IMR-90 (cell line): ENCODE measurements at regions not wholly inside any gene's neighbourhood (a gene's known extent, or its start where the extent isn't known, plus 50 kb on each side); places are given as distances from the start of the nearest gene placed in this dataset.

Source experiments
- ATAC-seq: fragments of 200-7000 bp; cut with Tn5 transposase; 2 replicates; pipeline ENCODE4 v1.9.1; 2020; ENCODE audit warnings: low read depth, mild to moderate bottlenecking, moderate library complexity
- BruUV-seq: library from RNA; stranded (reverse); fragments of 400-500 nt; replicated peaks from 2 replicates; lab custom pipeline; 2021; lab: Mats Ljungman, UMichigan
- CTCF ChIA-PET: fragments of 300-600 bp; formaldehyde crosslinking; extraction: SDS; loops from one replicate; lab custom pipeline; 2021; ENCODE audit warnings: antibody characterized with exemption; lab: Yijun Ruan, JAX
- POLR2A ChIA-PET: fragments of 300-600 bp; sonication (Branson Sonifier 250); formaldehyde crosslinking; loops from one replicate; lab custom pipeline; 2022; ENCODE audit warnings: antibody characterized with exemption; ENCODE audit not compliant: unreplicated experiment; lab: Charles Lee
- DNase-seq: peaks from one replicate; pipeline ENCODE4 v3.0.0; 2013
- H2AFZ ChIP-seq: replicated peaks from 2 replicates; pipeline ENCODE3; 2013; ENCODE audit warnings: low read length, mild to moderate bottlenecking; ENCODE audit not compliant: poor library complexity
- H2AK5ac ChIP-seq: 2 replicates; pipeline ENCODE4 v1.6.1; 2013; ENCODE audit warnings: low read depth, low read length, inconsistent platforms
- H2AK9ac ChIP-seq: replicated peaks from 2 replicates; pipeline ENCODE3; 2013; ENCODE audit warnings: mild to moderate bottlenecking, low read depth, low read length, moderate library complexity; ENCODE audit not compliant: poor library complexity
- H2BK120ac ChIP-seq: 2 replicates; pipeline ENCODE4 v1.6.1; 2013; ENCODE audit warnings: low read depth, low read length, inconsistent platforms
- H2BK15ac ChIP-seq: 3 replicates; pipeline ENCODE4 v1.6.1; 2013; ENCODE audit warnings: low read depth, low read length, inconsistent platforms
- H2BK20ac ChIP-seq: 2 replicates; pipeline ENCODE4 v1.6.1; 2013; ENCODE audit warnings: low read depth, mild to moderate bottlenecking, inconsistent platforms, low read length, moderate library complexity
- H2BK5ac ChIP-seq: 2 replicates; pipeline ENCODE4 v1.6.1; 2013; ENCODE audit warnings: mild to moderate bottlenecking, low read depth, low read length, inconsistent platforms; ENCODE audit not compliant: poor library complexity, severe bottlenecking
- H3K14ac ChIP-seq: replicated peaks from 2 replicates; pipeline ENCODE4 v1.6.1; 2013; ENCODE audit warnings: low read depth, low read length, inconsistent platforms
- H3K18ac ChIP-seq: 2 replicates; pipeline ENCODE4 v1.6.1; 2013; ENCODE audit warnings: low read depth, low read length, control low read depth
- H3K23ac ChIP-seq: 2 replicates; pipeline ENCODE4 v1.6.1; 2013; ENCODE audit warnings: low read depth, low read length, inconsistent platforms
- H3K27ac ChIP-seq: 2 replicates; pipeline ENCODE4 v1.5.1; 2013; ENCODE audit warnings: mild to moderate bottlenecking, control low read depth, low read length; ENCODE audit not compliant: insufficient read depth
- H3K27me3 ChIP-seq: 2 replicates; pipeline ENCODE4 v1.6.1; 2013; ENCODE audit warnings: low read length; ENCODE audit not compliant: control insufficient read depth, insufficient read depth
- H3K36me3 ChIP-seq: 2 replicates; pipeline ENCODE4 v1.6.1; 2013; ENCODE audit warnings: low read length, mixed read lengths; ENCODE audit not compliant: control insufficient read depth, insufficient read depth
- H3K4ac ChIP-seq: 2 replicates; pipeline ENCODE4 v1.6.1; 2013; ENCODE audit warnings: low read depth, low read length, inconsistent platforms
- H3K4me1 ChIP-seq: 2 replicates; pipeline ENCODE4 v1.6.1; 2013; ENCODE audit warnings: low read length, mixed read lengths; ENCODE audit not compliant: control insufficient read depth, insufficient read depth
- H3K4me2 ChIP-seq: 2 replicates; pipeline ENCODE4 v1.6.1; 2013; ENCODE audit warnings: low read depth, mild to moderate bottlenecking, control low read depth, low read length, moderate library complexity
- H3K4me3 ChIP-seq: 2 replicates; pipeline ENCODE4 v1.5.1; 2013; ENCODE audit warnings: low read depth, mild to moderate bottlenecking, control low read depth, low read length, moderate library complexity; ENCODE audit not compliant: insufficient read depth
- H3K56ac ChIP-seq: 2 replicates; pipeline ENCODE4 v1.6.1; 2013; ENCODE audit warnings: low read length, inconsistent platforms; ENCODE audit not compliant: insufficient read depth; ENCODE audit errors: extremely low read depth
- H3K79me1 ChIP-seq, 2 experiments: 2 replicates each; pipeline ENCODE4 v1.6.1; 2013; ENCODE audit warnings: low read length in 2 of 2, inconsistent platforms in 1 of 2, low read depth in 1 of 2
- H3K9ac ChIP-seq: 2 replicates; pipeline ENCODE4 v1.6.1; 2013; ENCODE audit warnings: low read depth, low read length, control low read depth
- H3K9me1 ChIP-seq: 2 replicates; pipeline ENCODE4 v1.6.1; 2013; ENCODE audit warnings: low read length, inconsistent platforms; ENCODE audit not compliant: insufficient read depth
- H3K9me3 ChIP-seq: 2 replicates; pipeline ENCODE4 v1.6.1; 2013; ENCODE audit warnings: low read length; ENCODE audit not compliant: control insufficient read depth, insufficient read depth
- H4K20me1 ChIP-seq: 2 replicates; pipeline ENCODE4 v1.6.1; 2013; ENCODE audit warnings: low read length, inconsistent platforms; ENCODE audit not compliant: insufficient read depth
- H4K5ac ChIP-seq: 2 replicates; pipeline ENCODE4 v1.6.1; 2013; ENCODE audit warnings: mild to moderate bottlenecking, low read depth, low read length, control low read depth
- H4K8ac ChIP-seq, 2 experiments: 2 replicates each; pipeline ENCODE4 v1.6.1; 2013; ENCODE audit warnings: low read depth in 2 of 2, low read length in 2 of 2, control low read depth in 1 of 2, inconsistent platforms in 1 of 2
- H4K91ac ChIP-seq: 2 replicates; pipeline ENCODE4 v1.6.1; 2013; ENCODE audit warnings: low read depth, low read length, inconsistent platforms; ENCODE audit not compliant: insufficient read depth
- BHLHE40 ChIP-seq: fragments of 150-350 bp; IDR thresholded peaks from 2 replicates; pipeline ENCODE4 v1.6.1; 2016; ENCODE audit warnings: mild to moderate bottlenecking, low read depth, low read length
- CEBPB ChIP-seq: IDR thresholded peaks from 2 replicates; pipeline ENCODE4 v1.6.1; 2012; ENCODE audit warnings: low read depth, low read length, improper control_type of control experiment
- CHD1 ChIP-seq: IDR thresholded peaks from 2 replicates; pipeline ENCODE4 v1.6.1; 2012; ENCODE audit warnings: low read depth, low read length, improper control_type of control experiment
- FOS ChIP-seq: fragments of 150-350 bp; IDR thresholded peaks from 2 replicates; pipeline ENCODE4 v1.6.1; 2016; ENCODE audit warnings: low read depth, low read length
- MAFK ChIP-seq: IDR thresholded peaks from 2 replicates; pipeline ENCODE4 v1.6.1; 2012; ENCODE audit warnings: low read depth, low read length, improper control_type of control experiment
- MXI1 ChIP-seq: IDR thresholded peaks from 2 replicates; pipeline ENCODE4 v1.6.1; 2012; ENCODE audit warnings: low read depth, mild to moderate bottlenecking, low read length, moderate library complexity, borderline replicate concordance
- NFE2L2 ChIP-seq: fragments of 150-350 bp; IDR thresholded peaks from 2 replicates; pipeline ENCODE4 v1.6.1; 2016; ENCODE audit warnings: low read depth, mild to moderate bottlenecking, low read length
- RFX5 ChIP-seq: IDR thresholded peaks from 2 replicates; pipeline ENCODE4 v1.8.0; 2012; ENCODE audit warnings: low read depth, mild to moderate bottlenecking, low read length, moderate library complexity
- SMC3 ChIP-seq: fragments of 150-350 bp; IDR thresholded peaks from 2 replicates; pipeline ENCODE4 v1.6.1; 2016; ENCODE audit warnings: low read depth, mild to moderate bottlenecking, antibody characterized with exemption, low read length, moderate library complexity
- WGBS, 2 experiments: methylation state at CpG; one replicate each; pipeline versions ENCODE4 v1.1.5 to v1.1.7; 2013; ENCODE audit warnings: missing lambda C conversion rate in 2 of 2; ENCODE audit not compliant: insufficient read length in 1 of 2; ENCODE audit errors: extremely low coverage in 2 of 2; 5-methylcytosine and 5-hydroxymethylcytosine counted together
- dilution Hi-C: fragments of 300-500 bp; cut with HindIII; formaldehyde crosslinking; loops from one replicate; pipeline ENCODE4 v1.14.3; 2018; ENCODE audit warnings: low sequenced_read_pairs; ENCODE audit not compliant: unreplicated experiment
- in situ Hi-C: fragments of 300-500 bp; cut with MboI; formaldehyde crosslinking; loops from 3 replicates; pipeline ENCODE4 v1.14.3; 2019; ENCODE audit warnings: low sequenced_read_pairs, inconsistent platforms, mixed read lengths
- intact Hi-C: fragments of 100-400 bp; cut with micrococcal nuclease; formaldehyde crosslinking; loops from 2 replicates; pipeline ENCODE4 v1.10.0; 2022
- TF ChIP-seq, protein P1 (sequence below): fragments of 150-350 bp; IDR thresholded peaks from 2 replicates; pipeline ENCODE4 v1.6.1; 2017; ENCODE audit warnings: mild to moderate bottlenecking, antibody characterized with exemption, low read length, low read depth
- TF ChIP-seq, protein P2 (sequence below): conservative IDR thresholded peaks from 2 replicates; pipeline ENCODE4 v1.5.1; 2012; ENCODE audit warnings: mild to moderate bottlenecking, low read depth, low read length, improper control_type of control experiment

DNA sequence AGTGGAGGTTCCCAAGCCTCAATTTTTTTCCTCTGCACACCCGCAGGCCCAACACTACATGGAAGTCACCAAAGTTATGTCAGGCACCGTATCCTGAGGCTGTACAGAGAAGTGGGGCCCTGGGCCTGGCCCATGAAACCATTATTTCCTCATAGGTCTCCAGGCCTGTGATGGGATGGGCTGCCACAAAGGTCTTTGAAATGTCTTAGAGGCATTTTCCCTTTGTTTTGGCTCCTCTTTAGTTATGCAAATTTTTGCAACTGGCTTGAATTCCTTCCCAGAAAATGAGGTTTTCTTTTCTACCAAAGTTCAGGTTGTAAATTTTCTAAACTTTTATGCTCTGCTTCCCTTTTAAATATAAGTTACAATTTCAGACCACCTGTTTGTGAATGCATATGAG is 365.2 kb downstream of the HGF start:
- no TSS peak for BruUV-seq

More for the DNA sequence above, 365.2 kb downstream of the HGF start:
- H4K8ac ChIP-seq, result no peak overlapping the region
- H3K4ac ChIP-seq, result no peak overlapping the region
- ChIA-PET POLR2A (no interaction called here), CTCF (no interaction called here)
- no peak overlapping the region for H2AK5ac ChIP-seq
- H3K56ac ChIP-seq, result no peak overlapping the region
- H3K4me2 ChIP-seq, result no peak overlapping the region
- H3K23ac ChIP-seq, result no peak overlapping the region
- H3K4me3 ChIP-seq, result no peak overlapping the region
- H3K9me3 ChIP-seq, result no peaks in the 10 kb centered on the region; the same call in 1 of the 2 replicates
- TF ChIP-seq CEBPB (no peak), BHLHE40 (no peak), SMC3 (no peak), MXI1 (no peak), RFX5 (no peak), NFE2L2 (no peak), CHD1 (no peak), MAFK (no peak), FOS (no peak)
- TF ChIP-seq, protein P1, sequence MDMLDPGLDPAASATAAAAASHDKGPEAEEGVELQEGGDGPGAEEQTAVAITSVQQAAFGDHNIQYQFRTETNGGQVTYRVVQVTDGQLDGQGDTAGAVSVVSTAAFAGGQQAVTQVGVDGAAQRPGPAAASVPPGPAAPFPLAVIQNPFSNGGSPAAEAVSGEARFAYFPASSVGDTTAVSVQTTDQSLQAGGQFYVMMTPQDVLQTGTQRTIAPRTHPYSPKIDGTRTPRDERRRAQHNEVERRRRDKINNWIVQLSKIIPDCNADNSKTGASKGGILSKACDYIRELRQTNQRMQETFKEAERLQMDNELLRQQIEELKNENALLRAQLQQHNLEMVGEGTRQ, result no peak
- TF ChIP-seq, protein P2, sequence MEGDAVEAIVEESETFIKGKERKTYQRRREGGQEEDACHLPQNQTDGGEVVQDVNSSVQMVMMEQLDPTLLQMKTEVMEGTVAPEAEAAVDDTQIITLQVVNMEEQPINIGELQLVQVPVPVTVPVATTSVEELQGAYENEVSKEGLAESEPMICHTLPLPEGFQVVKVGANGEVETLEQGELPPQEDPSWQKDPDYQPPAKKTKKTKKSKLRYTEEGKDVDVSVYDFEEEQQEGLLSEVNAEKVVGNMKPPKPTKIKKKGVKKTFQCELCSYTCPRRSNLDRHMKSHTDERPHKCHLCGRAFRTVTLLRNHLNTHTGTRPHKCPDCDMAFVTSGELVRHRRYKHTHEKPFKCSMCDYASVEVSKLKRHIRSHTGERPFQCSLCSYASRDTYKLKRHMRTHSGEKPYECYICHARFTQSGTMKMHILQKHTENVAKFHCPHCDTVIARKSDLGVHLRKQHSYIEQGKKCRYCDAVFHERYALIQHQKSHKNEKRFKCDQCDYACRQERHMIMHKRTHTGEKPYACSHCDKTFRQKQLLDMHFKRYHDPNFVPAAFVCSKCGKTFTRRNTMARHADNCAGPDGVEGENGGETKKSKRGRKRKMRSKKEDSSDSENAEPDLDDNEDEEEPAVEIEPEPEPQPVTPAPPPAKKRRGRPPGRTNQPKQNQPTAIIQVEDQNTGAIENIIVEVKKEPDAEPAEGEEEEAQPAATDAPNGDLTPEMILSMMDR, result no peak
- ATAC-seq, result no peak
- H3K9me1 ChIP-seq, result no peaks in the 10 kb centered on the region
- H2BK20ac ChIP-seq, result no peak overlapping the region
- no peak overlapping the region for H3K27ac ChIP-seq
- no peak overlapping the region for H4K5ac ChIP-seq
- H2BK120ac ChIP-seq, result no peak overlapping the region
- H3K18ac ChIP-seq, result no peak overlapping the region
- H3K27me3 ChIP-seq, result no peaks in the 10 kb centered on the region
- H3K36me3 ChIP-seq, result no peaks in the 10 kb centered on the region
- H2AK9ac ChIP-seq, result no peak overlapping the region
- no peak overlapping the region for H4K91ac ChIP-seq
- H3K9ac ChIP-seq, result no peak overlapping the region
- in situ Hi-C loops, result no loop called here
- H4K20me1 ChIP-seq, result no peaks in the 10 kb centered on the region
- H2BK15ac ChIP-seq, result no peak overlapping the region
- DNase-seq, result no peak
- no CpG with 5 or more reads among the region's 2 CpGs for WGBS, 2 experiments
- no peak overlapping the region for H3K14ac ChIP-seq
- H3K79me1 ChIP-seq, result no peaks in the 10 kb centered on the region
- H2BK5ac ChIP-seq, result no peak overlapping the region
- H2AFZ ChIP-seq, result no peak overlapping the region
- intact Hi-C loops, result no loop called here
- no peaks in the 10 kb centered on the region for H3K4me1 ChIP-seq
- dilution Hi-C loops, result no loop called here
